GM23338 (cell line): ENCODE measurements at regions not wholly inside any gene's neighbourhood (a gene's known extent, or its start where the extent isn't known, plus 50 kb on each side); places are given as distances from the start of the nearest gene placed in this dataset.

Experiments used
- ATAC-seq: fragments of 200-7000 bp; cut with Tn5 transposase; 3 replicates; pipeline ENCODE4 v1.9.1; 2020
- DNase-seq: peaks from one replicate; pipeline ENCODE4 v3.0.0-alpha.2; 2015; ENCODE audit warnings: low spot score
- H2AFZ ChIP-seq: fragments of 200-600 bp; sonication (generic); 2 replicates; pipeline ENCODE4 v1.8.0; 2016; ENCODE audit warnings: antibody characterized with exemption, mild to moderate bottlenecking, moderate library complexity
- H3F3A ChIP-seq: fragments of 200-600 bp; sonication (generic); replicated peaks from 2 replicates; pipeline ENCODE4 v1.8.0; 2017; ENCODE audit warnings: antibody characterized with exemption, mixed run types, low read depth
- H3K27ac ChIP-seq: fragments of 200-600 bp; sonication (generic); 2 replicates; pipeline ENCODE4 v1.6.1; 2016; ENCODE audit warnings: low read depth
- H3K27me3 ChIP-seq: fragments of 200-600 bp; sonication (generic); 2 replicates; pipeline ENCODE4 v1.8.0; 2016; ENCODE audit warnings: mild to moderate bottlenecking, mixed run types, moderate library complexity; ENCODE audit not compliant: insufficient read depth
- H3K36me3 ChIP-seq: fragments of 200-600 bp; sonication (generic); 2 replicates; pipeline ENCODE4 v1.8.0; 2016; ENCODE audit warnings: mild to moderate bottlenecking; ENCODE audit not compliant: insufficient read depth
- H3K4me1 ChIP-seq: fragments of 200-600 bp; sonication (generic); 2 replicates; pipeline ENCODE4 v1.8.0; 2016; ENCODE audit warnings: mild to moderate bottlenecking, moderate library complexity; ENCODE audit not compliant: insufficient read depth
- H3K4me2 ChIP-seq: fragments of 200-600 bp; sonication (generic); 2 replicates; pipeline ENCODE4 v1.7.1; 2017; ENCODE audit warnings: mixed run types
- H3K4me3 ChIP-seq: fragments of 200-600 bp; sonication (generic); 2 replicates; pipeline ENCODE4 v1.6.1; 2016; ENCODE audit warnings: mixed run types
- H3K79me2 ChIP-seq: fragments of 200-600 bp; sonication (generic); replicated peaks from 2 replicates; pipeline ENCODE4 v1.8.0; 2017; ENCODE audit warnings: mild to moderate bottlenecking; ENCODE audit not compliant: insufficient read depth
- H3K9me2 ChIP-seq: fragments of 200-600 bp; sonication (generic); 2 replicates; pipeline ENCODE4 v1.8.0; 2017; ENCODE audit not compliant: insufficient read depth
- H4K20me1 ChIP-seq: fragments of 200-600 bp; sonication (generic); replicated peaks from 2 replicates; pipeline ENCODE4 v1.8.0; 2017; ENCODE audit warnings: mild to moderate bottlenecking; ENCODE audit not compliant: insufficient read depth
- H3K27ac Mint-ChIP-seq: 2 replicates; pipeline ENCODE4 v1.8.0; 2020; ENCODE audit warnings: inconsistent platforms, mild to moderate bottlenecking, moderate library complexity, mixed read lengths
- H3K27me3 Mint-ChIP-seq: 3 replicates; pipeline ENCODE4 v1.8.0; 2022; ENCODE audit warnings: low read depth, mild to moderate bottlenecking, moderate library complexity, mixed read lengths, inconsistent platforms; ENCODE audit not compliant: insufficient read depth, poor library complexity
- H3K36me3 Mint-ChIP-seq: 3 replicates; pipeline ENCODE4 v1.8.0; 2021; ENCODE audit warnings: low read depth, mild to moderate bottlenecking, inconsistent platforms, moderate library complexity, mixed read lengths
- H3K4me1 Mint-ChIP-seq: 3 replicates; pipeline ENCODE4 v1.8.0; 2020; ENCODE audit warnings: mild to moderate bottlenecking, inconsistent platforms, mixed read lengths
- H3K4me3 Mint-ChIP-seq: 3 replicates; pipeline ENCODE4 v1.8.0; 2021; ENCODE audit warnings: moderate library complexity, mild to moderate bottlenecking, inconsistent platforms, mixed read lengths
- H3K9me3 Mint-ChIP-seq: 3 replicates; pipeline ENCODE4 v1.8.0; 2020; ENCODE audit warnings: moderate library complexity, mild to moderate bottlenecking, inconsistent platforms, mixed read lengths
- CREB1 ChIP-seq: fragments of 250-450 bp; sonication (Bioruptor Pico); IDR thresholded peaks from 2 replicates; pipeline ENCODE4 v1.5.0; 2020; ENCODE audit warnings: low read depth, mild to moderate bottlenecking, moderate library complexity
- CTCF ChIP-seq, 2 experiments: fragments of 200-600 bp in 1 of 2; sonication (generic) in 1 of 2; conservative IDR thresholded peaks; 2 replicates each; pipeline versions ENCODE4 v1.5.1 to v1.6.1; 2016 to 2017; ENCODE audit warnings: antibody characterized with exemption in 2 of 2, low read depth in 2 of 2, mild to moderate bottlenecking in 2 of 2, moderate library complexity in 1 of 2
- ETS1 ChIP-seq: IDR thresholded peaks from 2 replicates; pipeline ENCODE4 v1.6.1; 2016; ENCODE audit warnings: antibody characterized with exemption
- EZH2 ChIP-seq: fragments of 200-600 bp; sonication (generic); IDR thresholded peaks from one replicate; pipeline ENCODE4 v1.8.0; 2017; ENCODE audit warnings: antibody characterized with exemption, mild to moderate bottlenecking, low read depth; ENCODE audit not compliant: unreplicated experiment
- EZH2phosphoT487 ChIP-seq: fragments of 200-600 bp; sonication (generic); IDR thresholded peaks from one replicate; pipeline ENCODE4 v1.8.1; 2018; ENCODE audit warnings: antibody characterized with exemption; ENCODE audit not compliant: unreplicated experiment
- JUNB ChIP-seq: IDR thresholded peaks from one replicate; pipeline ENCODE4 v1.6.1; 2016; ENCODE audit warnings: antibody characterized with exemption; ENCODE audit not compliant: unreplicated experiment
- NANOG ChIP-seq: IDR thresholded peaks from 2 replicates; pipeline ENCODE4 v1.6.1; 2016; ENCODE audit warnings: antibody characterized with exemption, borderline replicate concordance
- POLR2AphosphoS5 ChIP-seq: IDR thresholded peaks from 2 replicates; pipeline ENCODE4 v1.6.1; 2016; ENCODE audit warnings: antibody characterized with exemption, low read depth
- REST ChIP-seq: IDR thresholded peaks from one replicate; pipeline ENCODE4 v1.6.1; 2018; ENCODE audit warnings: antibody characterized with exemption; ENCODE audit not compliant: unreplicated experiment
- STAT1 ChIP-seq: IDR thresholded peaks from one replicate; pipeline ENCODE4 v1.6.1; 2016; ENCODE audit warnings: antibody characterized with exemption; ENCODE audit not compliant: unreplicated experiment
- ZNF114 ChIP-seq: fragments of 250-450 bp; sonication (Bioruptor Pico); IDR thresholded peaks from 2 replicates; pipeline ENCODE4 v1.5.0; 2020; ENCODE audit warnings: mild to moderate bottlenecking, moderate library complexity
- ZNF331 ChIP-seq: fragments of 250-450 bp; sonication (Bioruptor Pico); IDR thresholded peaks from 2 replicates; pipeline ENCODE4 v1.5.0; 2020; ENCODE audit warnings: low read depth, mild to moderate bottlenecking, moderate library complexity
- ZNF462 ChIP-seq: fragments of 250-450 bp; sonication (Bioruptor Pico); IDR thresholded peaks from 2 replicates; pipeline ENCODE4 v1.5.0; 2020; ENCODE audit warnings: mild to moderate bottlenecking, moderate library complexity

DNA sequence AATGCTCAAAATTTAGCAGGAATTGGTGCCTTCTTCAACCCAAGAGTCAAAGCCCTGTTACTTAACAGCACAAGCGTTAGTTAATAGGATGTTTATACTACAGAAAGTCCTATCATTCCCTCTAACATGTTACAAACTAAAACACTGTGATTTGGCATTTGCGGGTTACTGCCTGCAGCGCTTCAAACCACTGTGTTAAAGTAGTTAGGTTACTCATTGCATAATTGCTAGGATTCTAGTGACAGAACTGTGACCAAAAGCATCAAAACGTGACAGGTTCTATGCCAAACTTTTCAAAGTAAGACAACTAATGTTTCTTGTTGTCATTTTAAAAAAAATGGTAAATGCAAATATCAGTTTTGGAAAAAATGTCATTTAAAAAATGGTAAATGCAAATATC lies 442.8 kb upstream of the ZFP42 start:
- Histone ChIP-seq H3K27me3 (no peaks in the 10 kb centered on the region), H3K4me3 (no peak overlapping the region), H3K27ac (no peak overlapping the region), H3K79me2 (no peaks in the 10 kb centered on the region), H3K4me2 (no peak overlapping the region), H3F3A (no peaks in the 10 kb centered on the region), H3K9me2 (no peaks in the 10 kb centered on the region; the same call in 1 of the 2 replicates), H4K20me1 (no peaks in the 10 kb centered on the region), H2AFZ (no peak overlapping the region), H3K4me1 (no peaks in the 10 kb centered on the region; the same call in 1 of the 2 replicates), H3K36me3 (no peaks in the 10 kb centered on the region)
- H3K4me3 Mint-ChIP-seq: no peak overlapping the region
- H3K9me3 Mint-ChIP-seq: no peaks in the 10 kb centered on the region; the same call in 2 of the 3 replicates
- no peaks in the 10 kb centered on the region for H3K27me3 Mint-ChIP-seq
- TF ChIP-seq NANOG: no peak
- TF ChIP-seq ZNF462 (CRISPR knock-in tag): no peak
- TF ChIP-seq EZH2: no peak
- TF ChIP-seq ETS1: no peak
- TF ChIP-seq EZH2phosphoT487: no peak
- TF ChIP-seq STAT1: no peak
- TF ChIP-seq CTCF (conservative IDR thresholded peaks at IDR 0.05; ENCODE audit: low read depth in 2 of 2): no peak
- no peak for TF ChIP-seq POLR2AphosphoS5
- TF ChIP-seq CREB1 (CRISPR knock-in tag): no peak
- no peak for TF ChIP-seq REST
- no peak for TF ChIP-seq ZNF331 (CRISPR knock-in tag)
- no peak for TF ChIP-seq ZNF114 (CRISPR knock-in tag)
- TF ChIP-seq JUNB: no peak
- ATAC-seq: no peak
- H3K36me3 Mint-ChIP-seq: 0 out of 3 replicates have a peak, but pooled peaks cover 6% of the 10 kb centered on the region
- peaks cover 6% of the 10 kb centered on the region for H3K4me1 Mint-ChIP-seq
- no peak for DNase-seq
- H3K27ac Mint-ChIP-seq: no peak overlapping the region
